Lower leg skin (tissue), 3 donors: ENCODE measurements at regions not wholly inside any gene's neighbourhood (a gene's known extent, or its start where the extent isn't known, plus 50 kb on each side); places are given as distances from the start of the nearest gene placed in this dataset.

Source experiments
- CTCF ChIP-seq, 3 donors: fragments of 450-650 bp; IDR thresholded peaks; one replicate each; pipeline ENCODE4 v1.5.1; 2016; ENCODE audit warnings: antibody characterized with exemption in 3 of 3, mild to moderate bottlenecking in 3 of 3, moderate library complexity in 2 of 3
- POLR2A ChIP-seq, 2 donors: fragments of 450-650 bp; IDR thresholded peaks; one replicate each; pipeline ENCODE4 v1.6.1; 2016 to 2017; ENCODE audit warnings: antibody characterized with exemption in 2 of 2, mild to moderate bottlenecking in 1 of 2, moderate library complexity in 1 of 2

- TF ChIP-seq POLR2A (IDR thresholded peaks at IDR 0.05) (no peak), CTCF (IDR thresholded peaks at IDR 0.05) (no peak)
Measured at GRCh38 chr2:200161458-200161857, 145.0 kb upstream of the SPATS2L start.
